IPS-15b (cell line): ENCODE measurements at regions not wholly inside any gene's neighbourhood (a gene's known extent, or its start where the extent isn't known, plus 50 kb on each side); places are given as distances from the start of the nearest gene placed in this dataset.

Experiments used
- H3K27me3 ChIP-seq: one replicate; pipeline ENCODE4 v1.6.1; 2013; ENCODE audit warnings: low read length; ENCODE audit not compliant: control insufficient read depth, insufficient read depth
- H3K36me3 ChIP-seq: one replicate; pipeline ENCODE4 v1.6.1; 2013; ENCODE audit warnings: low read length; ENCODE audit not compliant: control insufficient read depth, insufficient read depth
- H3K4me1 ChIP-seq: one replicate; pipeline ENCODE4 v1.6.1; 2013; ENCODE audit warnings: mild to moderate bottlenecking, low read length; ENCODE audit not compliant: control insufficient read depth, insufficient read depth
- H3K4me3 ChIP-seq: one replicate; pipeline ENCODE4 v1.5.1; 2013; ENCODE audit warnings: low read depth, low read length
- H3K9ac ChIP-seq: one replicate; pipeline ENCODE4 v1.6.1; 2013; ENCODE audit warnings: low read depth, mild to moderate bottlenecking, low read length
- H3K9me3 ChIP-seq: one replicate; pipeline ENCODE4 v1.6.1; 2013; ENCODE audit warnings: mild to moderate bottlenecking, low read length; ENCODE audit not compliant: control insufficient read depth, insufficient read depth

DNA sequence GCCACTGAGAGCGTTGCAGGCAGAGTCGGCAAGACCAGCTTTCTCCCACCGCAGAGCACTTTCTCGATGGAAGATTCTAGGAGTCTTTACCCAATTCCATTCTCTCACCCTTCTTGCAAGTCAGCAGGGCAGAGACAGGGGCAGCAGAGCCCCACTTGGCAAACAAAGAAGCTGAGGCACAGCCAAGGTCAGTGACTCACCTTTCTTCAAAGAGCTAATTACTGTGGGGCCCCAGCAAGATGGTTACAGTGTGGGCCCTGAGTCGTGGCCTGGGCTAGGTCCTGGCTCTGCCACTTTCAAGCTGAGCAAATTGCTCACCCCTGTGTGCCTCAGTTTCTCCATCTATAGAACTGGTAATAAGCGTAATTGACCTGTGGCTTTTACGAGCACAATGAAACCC, 277.0 kb downstream of the PREX1 start:
- Histone ChIP-seq H3K4me1 (no peaks in the 10 kb centered on the region), H3K36me3 (no peaks in the 10 kb centered on the region), H3K27me3 (no peaks in the 10 kb centered on the region), H3K9me3 (no peaks in the 10 kb centered on the region), H3K4me3 (no peak overlapping the region), H3K9ac (no peak overlapping the region)

DNA sequence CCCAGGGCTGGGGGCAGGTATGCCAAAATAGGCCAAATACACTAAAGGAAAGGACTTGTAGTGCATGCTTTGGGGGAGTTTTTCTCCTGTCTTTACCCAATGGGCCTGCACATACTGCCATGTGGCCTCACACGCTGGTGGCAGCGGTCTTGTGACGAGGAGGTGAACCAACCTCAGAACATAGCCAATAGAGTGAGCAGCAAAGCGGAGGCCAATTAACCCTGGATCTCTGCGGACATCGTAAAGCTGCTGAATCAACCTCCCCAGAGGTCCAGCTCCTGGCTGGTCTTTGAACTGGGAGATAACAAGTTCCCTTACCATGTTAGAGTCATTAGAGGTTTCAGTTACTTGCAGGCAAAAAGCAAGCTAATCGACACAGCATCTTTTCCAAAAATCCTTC, 280.1 kb downstream of the PREX1 start:
- no peaks in the 10 kb centered on the region for H3K36me3 ChIP-seq
- H3K9me3 ChIP-seq = no peaks in the 10 kb centered on the region
- no peak overlapping the region for H3K4me3 ChIP-seq
- no peak overlapping the region for H3K9ac ChIP-seq
- no peaks in the 10 kb centered on the region for H3K4me1 ChIP-seq
- no peaks in the 10 kb centered on the region for H3K27me3 ChIP-seq

- no peaks in the 10 kb centered on the region for H3K9me3 ChIP-seq
- H3K36me3 ChIP-seq = no peaks in the 10 kb centered on the region
- H3K27me3 ChIP-seq = no peaks in the 10 kb centered on the region
- H3K4me1 ChIP-seq = no peaks in the 10 kb centered on the region
- H3K4me3 ChIP-seq = no peak overlapping the region
- H3K9ac ChIP-seq = no peak overlapping the region
Measured at GRCh38 chr20:48544402-48545339, 283.1 kb downstream of the PREX1 start.

GRCh38 chr20:48541581-48542071, 286.2 kb downstream of the PREX1 start:
- H3K9ac ChIP-seq = no peak overlapping the region
- H3K9me3 ChIP-seq = no peaks in the 10 kb centered on the region
- H3K27me3 ChIP-seq = no peaks in the 10 kb centered on the region
- no peaks in the 10 kb centered on the region for H3K36me3 ChIP-seq
- H3K4me3 ChIP-seq = no peak overlapping the region
- peaks cover 8% of the 10 kb centered on the region for H3K4me1 ChIP-seq

GRCh38 chr20:48538856-48539255, 288.9 kb downstream of the PREX1 start:
- H3K9me3 ChIP-seq = no peaks in the 10 kb centered on the region

DNA sequence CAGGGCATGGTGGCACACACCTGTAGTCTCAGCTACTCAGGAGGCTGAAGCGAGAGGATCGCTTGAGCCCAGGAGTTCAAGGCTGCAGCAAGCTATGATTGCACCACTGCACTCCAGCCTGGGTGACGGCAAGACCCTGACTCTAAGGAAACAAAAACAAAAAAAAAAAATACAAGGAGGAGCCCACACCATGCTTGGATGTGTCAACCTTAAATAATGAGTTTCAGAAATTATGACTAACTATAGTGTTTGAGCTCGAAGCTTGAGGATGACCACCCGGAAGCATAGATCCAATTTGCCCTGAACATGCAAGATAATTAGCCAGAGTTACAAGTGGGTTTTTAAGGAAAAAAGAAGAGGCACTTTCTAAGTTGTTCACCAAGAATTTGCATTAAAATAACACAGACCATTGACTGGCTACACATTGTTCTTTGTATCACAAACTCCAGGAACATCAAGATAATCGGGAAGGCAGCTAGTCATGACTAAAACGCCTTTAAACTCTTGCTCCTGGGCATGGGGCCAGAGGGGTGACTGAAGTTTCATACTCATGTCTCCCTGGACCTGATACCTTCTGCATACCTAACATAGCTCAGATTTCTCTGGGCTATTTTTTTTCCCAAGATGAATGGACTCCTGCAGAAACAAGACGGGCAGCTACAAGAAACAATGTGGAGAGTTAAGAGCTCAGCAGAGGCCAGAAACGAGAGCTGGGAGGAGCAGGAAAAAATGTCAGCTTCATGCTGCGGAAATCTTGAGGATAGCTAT, 289.6 kb downstream of the PREX1 start:
- H3K4me1 ChIP-seq = peaks cover 8% of the 10 kb centered on the region
- no peaks in the 10 kb centered on the region for H3K27me3 ChIP-seq
- H3K9me3 ChIP-seq = no peaks in the 10 kb centered on the region
- H3K4me3 ChIP-seq = no peak overlapping the region
- no peaks in the 10 kb centered on the region for H3K36me3 ChIP-seq
- no peak overlapping the region for H3K9ac ChIP-seq

More at GRCh38 chr20:48538856-48539255, 288.9 kb downstream of the PREX1 start:
- H3K27me3 ChIP-seq = no peaks in the 10 kb centered on the region
- no peak overlapping the region for H3K4me3 ChIP-seq
- H3K36me3 ChIP-seq = no peaks in the 10 kb centered on the region
- H3K9ac ChIP-seq = no peak overlapping the region
- H3K4me1 ChIP-seq = peaks cover 8% of the 10 kb centered on the region

DNA sequence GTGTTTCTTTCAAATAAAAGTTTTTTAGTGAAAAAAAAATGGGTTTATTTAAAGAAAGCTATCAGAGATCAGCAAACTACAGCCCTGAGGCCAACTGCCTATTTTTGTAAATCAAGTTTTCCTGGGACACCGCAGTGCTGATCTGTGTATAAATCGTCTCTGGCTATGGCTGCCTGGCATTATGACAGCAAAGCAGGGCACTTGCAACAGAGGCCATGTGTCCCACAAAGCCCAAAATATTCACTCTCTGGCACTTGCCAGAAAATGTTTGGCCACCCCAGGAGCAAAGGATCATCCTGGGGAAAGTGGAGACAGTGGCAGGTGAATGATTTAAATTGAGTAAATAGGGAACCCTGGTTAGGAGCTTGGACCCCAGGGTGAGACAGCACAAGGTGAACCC, 291.6 kb downstream of the PREX1 start:
- Histone ChIP-seq H3K9me3 (no peaks in the 10 kb centered on the region), H3K27me3 (no peaks in the 10 kb centered on the region), H3K9ac (no peak overlapping the region)

GRCh38 chr20:48535556-48535955, 292.2 kb downstream of the PREX1 start:
- Histone ChIP-seq H3K4me3 (no peak overlapping the region), H3K36me3 (no peaks in the 10 kb centered on the region), H3K9ac (no peak overlapping the region), H3K9me3 (no peaks in the 10 kb centered on the region), H3K27me3 (no peaks in the 10 kb centered on the region), H3K4me1 (peaks cover 8% of the 10 kb centered on the region)

More for the DNA sequence above, 291.6 kb downstream of the PREX1 start:
- Histone ChIP-seq H3K4me1 (peaks cover 8% of the 10 kb centered on the region), H3K4me3 (no peak overlapping the region), H3K36me3 (no peaks in the 10 kb centered on the region)

DNA sequence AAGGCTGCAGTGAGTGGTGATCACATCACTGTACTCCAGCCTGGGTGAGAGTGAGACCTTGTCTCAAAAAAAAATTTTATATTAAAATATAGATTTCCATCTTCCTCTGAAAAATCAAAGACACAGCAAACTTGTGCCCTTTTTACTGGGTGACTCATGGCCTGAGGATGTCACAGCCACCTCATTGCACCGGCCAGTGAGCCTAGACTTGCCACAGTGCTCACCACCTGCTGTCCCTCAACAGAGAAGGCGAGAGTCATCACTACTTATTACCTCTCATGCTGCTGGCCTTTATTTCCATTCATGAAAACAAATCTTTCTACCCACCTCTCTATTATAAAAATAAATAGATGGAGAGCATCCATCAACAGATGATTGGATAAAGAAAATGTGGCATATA, 295.8 kb downstream of the PREX1 start:
- H3K4me3 ChIP-seq = no peak overlapping the region
- no peaks in the 10 kb centered on the region for H3K27me3 ChIP-seq
- H3K4me1 ChIP-seq = no peaks in the 10 kb centered on the region
- no peaks in the 10 kb centered on the region for H3K36me3 ChIP-seq
- no peak overlapping the region for H3K9ac ChIP-seq
- no peaks in the 10 kb centered on the region for H3K9me3 ChIP-seq

DNA sequence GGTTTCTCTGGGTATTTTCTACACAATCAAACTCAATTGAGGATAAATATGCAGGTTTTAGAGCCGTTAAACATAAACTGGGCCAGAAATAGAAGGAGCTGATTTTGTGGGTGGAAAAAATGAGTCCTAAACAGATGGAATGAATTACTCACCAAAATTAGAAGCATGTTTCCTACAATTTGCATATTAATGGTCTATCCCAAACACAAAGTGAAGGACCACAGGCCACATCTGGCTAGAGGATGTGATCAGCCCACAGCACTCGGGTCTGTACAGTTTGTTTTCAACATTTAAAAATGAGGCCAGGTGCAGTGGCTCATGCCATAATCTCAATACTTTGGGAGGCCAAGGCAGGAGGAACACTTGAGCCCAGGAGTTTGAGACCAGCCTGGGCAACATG, 296.3 kb downstream of the PREX1 start:
- Histone ChIP-seq H3K9ac (no peak overlapping the region), H3K9me3 (no peaks in the 10 kb centered on the region), H3K4me1 (no peaks in the 10 kb centered on the region), H3K36me3 (no peaks in the 10 kb centered on the region), H3K4me3 (no peak overlapping the region), H3K27me3 (no peaks in the 10 kb centered on the region)

- no peak overlapping the region for H3K9ac ChIP-seq
- H3K36me3 ChIP-seq = no peaks in the 10 kb centered on the region
- no peaks in the 10 kb centered on the region for H3K9me3 ChIP-seq
- H3K4me3 ChIP-seq = no peak overlapping the region
- no peaks in the 10 kb centered on the region for H3K4me1 ChIP-seq
- no peaks in the 10 kb centered on the region for H3K27me3 ChIP-seq
Measured at GRCh38 chr20:48530957-48531356, 296.8 kb downstream of the PREX1 start.
